ENCODE measurements at regions not wholly inside any gene's neighbourhood (a gene's known extent, or its start where the extent isn't known, plus 50 kb on each side); places are given as distances from the start of the nearest gene placed in this dataset.
A peak's percentile ranks its signal among the peaks of the same experiment; 100 is the strongest.
"Not testable (repeated sequence)": the region's sequence is repeated elsewhere in the genome, so short reads cannot be mapped to it uniquely, and the experiment has no call there.

DNA sequence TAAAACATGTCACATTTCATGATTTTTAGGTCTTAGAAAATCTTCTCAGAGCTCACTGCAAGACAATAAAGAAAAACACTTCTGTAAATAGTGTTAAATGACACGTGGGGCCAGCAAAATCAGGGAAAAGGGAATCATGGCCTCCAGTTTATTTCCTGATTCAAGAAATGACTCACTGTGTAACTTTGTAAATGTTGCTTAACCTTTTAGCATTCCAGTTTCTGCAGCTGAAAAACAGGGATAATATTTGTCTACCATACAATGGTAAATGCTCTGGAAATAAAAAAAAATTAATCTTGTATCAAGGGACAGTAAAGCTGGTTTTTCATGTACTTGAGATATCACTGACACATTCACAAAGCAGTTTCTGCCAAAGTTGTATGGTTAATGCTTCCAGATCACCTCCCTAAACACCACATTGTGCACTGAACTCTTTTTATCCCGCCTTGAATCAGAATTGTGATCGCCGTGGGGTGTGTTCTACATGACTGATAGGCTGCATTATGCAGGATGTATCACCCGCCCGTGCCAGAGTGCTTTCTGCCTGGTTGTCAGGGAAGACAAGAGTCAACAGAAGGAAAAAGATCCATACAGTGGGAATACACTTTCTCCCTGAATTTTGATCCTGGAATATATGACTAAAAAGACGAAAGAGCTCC is 238.8 kb downstream of the IKZF2 start:
- peak; percentile 42 for DNase-seq

DNA sequence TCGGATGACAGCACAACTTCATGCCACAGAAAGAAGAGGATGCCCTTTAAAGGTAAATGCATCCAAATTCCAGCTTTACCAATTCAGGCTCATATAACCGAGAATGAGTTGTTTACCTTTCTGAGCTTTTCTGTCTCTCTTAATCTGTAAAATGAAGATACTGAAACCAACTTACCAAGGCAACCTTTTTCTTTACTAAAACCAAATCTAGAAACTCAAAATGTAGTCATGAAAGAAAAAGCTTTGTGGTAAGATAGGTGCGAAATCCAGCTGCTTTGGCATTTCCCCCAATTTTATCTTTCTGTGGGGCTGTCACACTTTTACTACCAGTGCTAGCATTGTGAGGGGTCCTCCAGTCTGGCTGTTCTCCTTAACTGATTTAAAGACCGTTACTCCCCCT is 240.4 kb downstream of the IKZF2 start:
- DNase-seq = no peak

DNA sequence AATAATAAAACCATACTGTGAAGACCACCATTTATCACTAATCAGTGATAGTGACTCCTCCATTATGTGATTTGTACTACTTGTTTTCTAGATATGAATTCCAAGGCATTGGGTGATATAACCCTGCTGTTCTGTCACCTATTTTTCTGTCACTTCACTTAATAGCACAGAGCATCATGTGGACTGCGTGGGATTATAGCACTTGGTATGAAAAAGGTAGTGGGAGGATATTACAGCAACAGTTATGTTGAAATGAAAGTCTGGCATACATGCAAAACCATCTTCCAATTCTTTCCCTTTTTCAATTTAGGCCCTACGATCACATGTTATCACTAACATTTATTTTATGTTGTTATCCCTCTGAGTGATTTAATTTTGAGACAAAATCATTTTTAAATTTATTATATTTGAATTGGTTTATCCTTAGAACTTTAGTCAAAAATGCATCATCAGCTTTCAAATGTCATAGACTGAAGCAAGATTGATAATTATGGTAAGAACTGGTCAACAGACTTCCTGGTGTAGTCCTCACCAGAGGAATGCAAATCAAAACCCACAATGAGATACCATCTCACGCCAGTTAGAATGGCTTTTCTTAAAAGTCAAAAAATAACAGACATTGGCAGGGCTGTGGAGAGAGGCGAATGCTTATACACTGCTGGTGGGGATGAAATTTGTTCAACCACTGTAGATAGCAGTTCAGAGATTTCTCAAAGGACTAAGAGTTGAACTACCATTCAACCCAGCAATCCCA is 242.6 kb downstream of the IKZF2 start:
- DNase-seq = no peak

DNA sequence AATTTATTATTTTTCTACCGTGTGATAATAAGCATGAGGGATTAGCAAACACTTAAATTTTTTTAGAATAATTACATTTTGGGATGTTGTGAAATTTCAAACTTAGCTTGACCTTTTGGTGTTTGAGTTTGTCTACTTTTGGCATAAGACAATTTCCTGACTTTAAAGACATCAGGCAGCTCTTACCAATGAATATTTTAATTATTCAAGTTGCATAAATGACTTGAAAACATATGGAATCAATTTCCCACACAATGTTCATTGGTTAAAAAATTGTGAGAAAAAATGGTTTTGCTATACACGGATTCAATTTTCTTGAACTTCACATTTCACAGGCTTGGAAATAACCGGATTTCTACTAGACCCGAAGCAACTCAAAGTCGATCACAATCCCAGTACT is 243.4 kb downstream of the IKZF2 start:
- no peak for DNase-seq

DNA sequence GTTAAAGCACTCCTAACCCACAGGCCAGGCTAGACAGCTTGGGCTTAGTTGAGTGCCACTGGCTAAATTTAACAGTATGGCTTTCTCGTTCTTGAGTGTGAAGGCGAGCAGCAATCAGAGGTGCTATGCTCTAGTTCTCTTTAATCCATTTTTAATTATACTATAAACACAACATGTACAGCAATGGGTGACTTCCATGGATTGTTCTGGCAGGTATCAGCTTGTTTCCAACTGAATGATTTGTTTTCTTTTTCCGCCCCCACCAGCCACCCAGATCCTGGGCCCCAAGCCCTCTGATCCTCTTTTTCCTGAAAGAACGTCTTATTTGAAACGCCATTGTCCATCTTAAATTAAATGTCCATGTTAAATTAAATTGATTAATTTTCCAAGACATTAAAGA is 244.8 kb downstream of the IKZF2 start:
- no peak for DNase-seq

DNA sequence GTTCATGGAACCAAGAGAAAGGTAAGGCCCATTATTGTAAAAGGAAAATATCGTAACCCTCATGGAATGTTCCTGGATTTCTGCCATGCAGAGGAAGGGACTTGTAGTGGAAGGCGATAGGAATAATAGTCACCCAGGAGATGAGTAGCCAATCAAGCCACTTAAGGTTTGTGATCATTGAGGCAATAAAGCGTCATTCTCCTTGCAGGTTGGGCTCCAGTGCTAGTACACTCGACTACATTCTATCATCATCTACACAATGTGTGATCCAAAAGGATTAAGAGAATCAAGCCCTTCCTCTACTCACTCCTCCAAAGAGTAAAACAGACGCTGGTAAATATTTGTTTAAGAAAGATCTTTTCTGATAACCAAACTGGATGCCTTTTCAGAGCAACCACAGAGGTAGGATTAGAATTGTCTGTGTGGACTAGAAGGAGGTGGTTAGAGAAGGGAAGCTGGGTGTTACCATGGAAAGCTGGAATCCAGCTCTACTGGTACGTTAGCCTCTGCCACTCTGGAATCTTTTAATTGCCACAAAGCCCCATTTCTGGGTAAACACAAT is 245.7 kb downstream of the IKZF2 start:
- DNase-seq = no peak

DNA sequence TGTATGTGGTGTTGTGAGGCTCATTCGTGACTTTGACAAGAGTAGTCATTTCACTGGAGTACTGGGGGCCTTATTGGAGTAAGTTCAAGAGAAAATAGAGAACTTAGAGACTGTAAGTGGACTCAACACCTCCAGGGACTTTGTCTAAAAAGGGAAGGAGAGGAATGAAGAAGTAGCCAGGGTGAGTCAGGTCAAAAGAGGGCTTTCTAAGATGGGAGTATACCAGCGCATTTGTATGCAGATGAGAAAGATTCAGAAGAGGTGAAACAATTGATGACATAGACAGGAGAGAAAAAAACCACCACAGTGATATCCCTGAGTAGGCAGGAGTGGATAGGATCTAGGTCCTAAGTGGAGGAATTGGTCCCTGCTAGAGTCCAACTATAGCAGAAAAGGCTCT is 246.8 kb downstream of the IKZF2 start:
- no peak for DNase-seq

DNA sequence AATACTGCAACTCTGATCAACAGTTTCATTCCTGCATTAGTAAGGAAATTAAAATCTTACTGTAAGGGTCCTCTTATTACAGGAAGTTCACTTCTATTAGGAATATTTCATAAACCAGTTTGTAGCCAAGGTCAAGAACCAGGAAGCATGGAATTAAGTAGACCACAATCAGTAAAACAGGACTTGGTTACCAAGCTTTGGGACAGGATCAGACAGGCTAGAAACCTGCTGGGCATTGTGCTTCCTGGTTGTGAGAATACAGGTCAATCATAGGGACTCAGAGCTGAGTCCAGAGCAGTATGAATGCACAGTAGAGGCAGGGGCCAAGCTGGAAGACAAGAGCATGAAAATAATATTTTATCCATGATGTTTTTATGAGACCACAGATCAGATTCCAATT is 248.0 kb downstream of the IKZF2 start:
- DNase-seq = no peak

DNA sequence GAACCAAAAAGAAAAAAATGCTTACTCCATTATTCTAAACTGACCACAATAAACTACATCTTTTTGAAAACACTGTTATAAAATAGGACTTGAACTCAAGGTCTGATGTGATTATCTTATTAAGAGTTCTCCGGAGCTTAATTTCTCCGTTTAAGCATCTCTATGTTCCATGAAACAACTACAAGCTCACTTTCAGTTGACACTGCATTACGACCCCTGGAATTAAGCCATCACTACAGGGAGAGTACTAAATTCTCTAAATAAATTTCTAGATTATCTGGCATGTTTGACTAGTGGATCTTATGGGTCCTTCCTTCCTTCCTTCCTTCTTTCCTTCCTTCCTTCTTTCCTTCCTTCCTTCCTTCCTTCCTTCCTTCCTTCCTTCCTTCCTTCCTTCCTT is 249.0 kb downstream of the IKZF2 start:
- no peak for DNase-seq

DNA sequence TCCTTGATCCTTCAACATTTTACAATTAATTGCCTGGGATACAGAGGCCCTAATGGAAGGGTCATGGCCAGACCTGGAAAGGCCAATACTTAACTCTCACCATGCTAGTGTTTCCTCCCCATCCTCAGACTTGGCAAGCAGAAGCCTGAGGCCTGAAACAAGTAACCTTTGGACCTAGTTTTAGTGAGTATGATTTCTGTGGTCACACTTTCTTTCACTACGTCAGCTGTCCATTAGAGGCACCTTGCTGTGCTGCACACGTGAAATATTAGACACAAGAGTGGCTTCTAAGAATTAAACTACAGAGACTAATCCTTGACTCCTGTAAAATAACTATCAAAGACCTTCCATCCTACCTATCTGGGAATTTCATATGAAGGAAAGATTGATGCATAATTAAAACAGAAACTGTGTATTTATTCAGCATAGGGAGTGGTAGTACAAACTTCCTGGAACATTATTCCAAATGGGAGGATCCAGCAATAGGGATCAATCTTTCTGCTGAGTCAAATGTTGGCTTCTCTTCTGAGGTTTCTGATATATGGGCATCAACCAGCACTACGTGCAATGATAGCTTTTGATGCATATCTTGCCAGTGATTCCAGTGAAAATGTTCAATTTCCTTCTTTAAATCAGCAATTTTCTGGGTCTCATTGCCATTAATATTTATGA is 249.7 kb downstream of the IKZF2 start:
- DNase-seq = no peak

DNA sequence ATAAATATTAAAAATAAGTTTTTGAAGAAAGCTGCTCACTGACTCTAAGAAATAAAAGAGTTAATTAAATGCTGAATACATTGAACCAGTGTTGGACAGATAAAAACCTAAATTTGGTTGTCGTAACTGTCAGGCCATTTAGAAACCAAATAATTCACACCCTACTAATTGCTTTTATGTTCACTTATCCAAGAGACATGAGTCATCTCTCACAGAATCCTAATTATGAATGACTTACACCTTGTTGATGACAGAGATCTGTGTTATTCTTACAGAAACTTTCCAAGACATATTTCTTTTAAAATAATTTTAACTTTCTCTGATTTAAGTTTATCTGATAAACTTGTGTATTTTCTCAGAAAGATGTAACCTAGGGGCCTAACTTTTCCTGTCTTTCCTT is 250.7 kb downstream of the IKZF2 start:
- DNase-seq = no peak

DNA sequence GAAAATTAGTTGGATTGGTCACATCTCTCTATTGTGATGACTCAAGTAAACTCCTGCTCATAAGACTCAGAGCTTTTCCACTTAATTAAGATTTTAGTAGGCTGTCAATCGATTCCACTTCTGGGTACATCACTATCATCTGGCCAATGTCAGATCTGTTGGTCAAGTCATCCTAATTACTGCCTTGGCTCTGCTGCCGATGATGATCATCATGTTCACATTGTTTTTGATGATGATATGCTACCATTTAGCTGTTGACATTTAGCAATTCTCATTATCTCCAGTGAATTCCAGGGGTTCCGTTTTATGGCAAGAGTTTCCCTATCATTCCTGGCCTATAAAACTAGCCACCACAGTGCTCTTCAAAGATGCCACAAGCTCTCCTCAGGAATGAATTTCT is 253.4 kb downstream of the IKZF2 start:
- DNase-seq = no peak

DNA sequence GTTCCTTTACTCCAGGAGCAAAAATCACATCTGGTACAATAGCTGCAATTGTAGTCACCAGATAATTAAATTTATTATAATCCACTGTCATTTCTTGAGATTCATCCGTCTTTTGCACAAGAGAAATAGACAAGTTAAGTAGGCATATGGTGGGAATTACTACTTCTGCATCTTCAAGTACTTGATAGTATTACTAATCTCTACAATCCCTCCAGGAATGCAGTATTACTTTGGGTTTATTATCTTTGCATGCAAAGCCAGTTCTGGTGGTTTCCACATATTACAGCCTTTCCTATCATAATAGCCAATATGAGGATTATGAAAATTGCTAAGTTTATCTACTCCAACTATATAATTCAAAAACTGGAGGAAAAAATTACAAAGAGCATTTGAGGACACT is 254.1 kb downstream of the IKZF2 start:
- no peak for DNase-seq

DNA sequence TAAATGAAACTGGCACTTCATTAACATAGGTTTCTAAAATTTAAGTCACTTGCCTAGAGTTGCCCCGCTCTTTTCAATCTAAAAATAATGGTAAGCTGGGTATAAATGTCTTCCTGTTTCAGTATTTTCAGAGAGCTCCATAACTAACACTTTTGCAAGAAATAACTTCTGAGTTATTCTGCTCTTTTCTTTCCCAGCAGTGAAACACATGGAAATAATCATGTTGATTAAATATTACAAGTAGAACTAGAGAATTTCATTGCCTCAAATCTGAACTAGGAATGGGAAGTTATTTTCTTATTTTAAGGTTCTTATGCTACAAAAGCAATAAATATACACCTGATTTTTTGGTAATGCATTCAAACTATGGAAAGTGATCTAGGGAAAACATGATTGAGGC is 257.4 kb downstream of the IKZF2 start:
- no peak for DNase-seq

DNA sequence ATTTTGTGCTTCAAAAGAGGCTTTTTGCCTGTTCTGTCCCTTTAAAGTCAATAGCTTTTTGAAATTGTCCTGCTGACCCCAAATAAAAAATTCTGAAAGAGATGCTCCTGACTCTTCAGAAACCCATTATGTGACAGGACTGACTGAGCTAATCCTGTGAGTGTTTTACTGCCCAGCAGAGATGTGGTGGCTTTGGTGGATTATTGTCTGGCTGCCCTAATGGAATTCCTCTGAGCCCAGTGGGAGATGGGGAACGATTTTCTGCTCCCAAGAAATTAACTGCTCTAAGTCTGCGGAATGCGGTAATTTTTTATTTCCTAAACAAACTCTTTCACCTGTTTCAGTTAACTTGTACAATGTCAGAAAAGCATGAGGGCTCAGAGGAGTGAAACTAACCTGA is 258.2 kb downstream of the IKZF2 start:
- no peak for DNase-seq

DNA sequence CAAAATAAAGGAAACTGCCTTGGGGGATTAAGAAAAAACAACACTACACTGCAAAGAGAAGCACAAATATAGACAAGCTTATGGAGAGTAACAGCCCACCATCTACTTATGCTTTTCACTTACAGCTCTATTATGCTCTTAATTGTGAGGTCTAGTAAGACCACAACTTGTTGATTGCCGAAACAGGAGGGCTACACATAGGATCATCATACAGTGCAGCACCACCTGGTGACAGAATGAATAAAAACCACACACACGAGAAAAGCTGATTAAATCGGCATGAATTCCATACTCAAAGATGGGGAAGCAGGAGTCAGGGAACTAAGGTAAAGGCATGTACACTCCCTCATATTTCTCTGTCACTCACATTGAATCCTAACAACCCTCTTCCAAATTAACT is 259.2 kb downstream of the IKZF2 start:
- DNase-seq = peak; percentile 53

DNA sequence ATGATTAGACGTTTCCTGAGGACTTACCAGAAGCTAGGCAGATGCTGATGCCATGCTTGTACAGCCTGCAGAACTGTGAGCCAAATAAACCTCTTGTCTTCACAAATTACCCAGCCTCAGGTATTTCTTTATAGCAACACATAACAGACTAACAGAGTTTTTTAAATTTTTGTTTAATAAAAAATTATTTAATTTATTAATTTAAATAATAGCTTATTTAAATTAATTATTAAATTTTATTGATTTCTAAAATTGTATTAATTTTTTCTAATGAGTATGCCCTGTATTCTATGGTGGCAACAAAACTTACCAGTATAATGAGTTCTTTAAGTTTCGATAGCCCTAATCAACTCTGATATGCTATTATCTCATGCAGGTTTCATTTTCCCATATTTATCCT is 259.8 kb downstream of the IKZF2 start:
- no peak for DNase-seq

DNA sequence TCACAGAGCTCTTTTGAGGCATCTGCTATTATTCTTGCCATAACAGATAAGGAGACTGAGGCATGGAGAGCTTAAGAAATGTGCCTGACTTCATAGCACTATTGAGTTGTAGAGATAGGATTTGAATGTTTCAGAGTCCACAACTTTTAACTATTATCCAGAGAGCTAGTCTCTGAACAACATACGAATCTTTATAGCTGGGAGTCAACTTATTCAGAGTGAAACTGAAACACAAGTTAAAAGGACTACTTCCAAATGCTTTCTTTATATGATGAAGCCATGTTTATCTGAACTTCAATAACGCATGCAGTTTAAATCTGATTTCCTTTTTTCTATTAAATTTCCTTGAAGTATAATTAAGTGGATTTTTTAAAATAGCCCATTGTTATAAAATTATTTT is 268.8 kb downstream of the IKZF2 start:
- DNase-seq = no peak

DNA sequence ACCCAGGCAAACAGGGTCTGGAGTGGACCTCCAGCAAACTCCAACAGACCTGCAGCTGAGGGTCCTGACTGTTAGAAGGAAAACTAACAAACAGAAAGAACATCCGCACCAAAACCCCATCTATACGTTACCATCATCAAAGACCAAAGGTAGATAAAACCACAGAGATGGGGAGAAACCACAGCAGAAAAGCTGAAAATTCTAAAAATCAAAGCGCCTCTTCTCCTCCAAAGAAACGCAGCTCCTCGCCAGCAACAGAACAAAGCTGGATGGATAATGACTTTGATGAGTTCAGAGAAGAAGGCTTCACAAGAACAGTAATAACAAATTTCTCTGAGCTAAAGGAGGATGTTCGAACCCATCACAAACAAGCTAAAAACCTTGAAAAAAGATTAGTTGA is 274.9 kb downstream of the IKZF2 start:
- DNase-seq = not testable (repeated sequence)

DNA sequence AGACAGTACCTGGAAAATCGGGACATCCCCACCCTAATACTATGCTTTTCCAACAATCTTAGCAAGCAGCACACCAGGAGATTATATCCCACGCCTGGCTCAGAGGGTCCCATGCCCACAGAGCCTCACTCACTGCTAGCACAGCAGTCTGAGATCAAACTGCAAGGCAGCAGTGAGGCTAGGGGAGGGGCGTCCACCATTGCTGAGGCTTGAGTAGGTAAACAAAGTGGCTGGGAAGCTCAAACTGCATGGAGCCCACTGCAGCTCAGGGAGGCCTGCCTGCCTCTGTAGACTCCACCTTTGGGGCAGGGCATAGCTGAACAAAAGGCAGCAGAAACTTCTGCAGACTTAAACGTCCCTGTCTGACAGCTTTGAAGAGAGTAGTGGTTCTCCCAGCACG is 275.5 kb downstream of the IKZF2 start:
- not testable (repeated sequence) for DNase-seq

DNA sequence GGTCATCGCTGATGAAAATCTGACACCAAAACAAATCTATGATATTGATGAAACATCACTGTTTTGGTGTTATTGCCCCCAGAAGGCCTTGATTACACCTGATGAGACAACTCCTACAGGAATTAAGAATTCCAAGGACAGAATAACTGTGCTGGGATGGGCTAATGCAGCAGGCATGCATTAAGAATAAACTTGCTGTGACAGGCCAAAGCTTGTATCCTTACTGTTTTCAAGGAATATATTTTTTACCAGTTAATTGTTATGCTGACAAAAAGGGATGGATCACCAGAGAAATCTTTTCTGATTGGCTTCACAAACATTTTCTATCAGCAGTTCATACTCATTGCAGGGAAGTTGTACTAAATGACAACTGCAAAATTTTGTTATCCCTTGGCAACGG is 278.2 kb downstream of the IKZF2 start:
- DNase-seq = no peak

DNA sequence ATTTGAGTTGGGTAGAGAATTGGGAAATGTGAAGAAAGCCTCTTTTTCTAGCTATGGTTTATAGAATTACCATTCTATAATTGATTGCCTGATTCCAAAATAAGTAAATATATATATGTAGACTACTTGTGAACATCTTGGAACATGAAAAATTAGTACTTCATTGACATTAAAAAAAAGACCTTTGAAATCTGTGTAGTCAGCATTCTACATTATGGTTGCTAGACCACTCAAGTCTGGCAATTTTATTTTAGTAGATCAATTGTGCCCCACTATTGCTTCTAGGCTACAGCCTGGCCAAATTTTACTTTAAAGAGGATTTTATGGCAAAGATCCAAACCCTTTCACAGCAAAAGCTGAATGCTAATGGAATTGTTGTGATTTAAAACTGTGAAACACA is 279.8 kb downstream of the IKZF2 start:
- no peak for DNase-seq

DNA sequence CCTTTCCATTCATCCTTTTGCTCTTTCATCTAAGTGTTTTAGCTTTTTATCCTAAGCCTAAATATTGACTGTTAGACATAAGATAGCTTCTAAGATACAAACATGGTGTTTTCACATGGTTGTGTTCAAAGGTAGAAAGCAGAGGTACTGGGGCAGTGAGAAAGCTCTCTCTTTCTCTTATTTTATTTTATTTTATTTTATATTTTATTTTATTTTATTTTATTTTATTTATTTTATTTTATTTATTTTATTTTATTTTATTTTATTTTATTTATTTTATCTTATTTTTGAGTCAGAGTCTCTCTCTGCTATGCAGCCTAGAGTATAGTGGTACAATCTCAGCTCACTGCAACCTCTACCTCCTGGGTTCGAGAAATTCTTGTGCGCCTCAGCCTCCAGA is 287.2 kb downstream of the IKZF2 start:
- no peak for DNase-seq

DNA sequence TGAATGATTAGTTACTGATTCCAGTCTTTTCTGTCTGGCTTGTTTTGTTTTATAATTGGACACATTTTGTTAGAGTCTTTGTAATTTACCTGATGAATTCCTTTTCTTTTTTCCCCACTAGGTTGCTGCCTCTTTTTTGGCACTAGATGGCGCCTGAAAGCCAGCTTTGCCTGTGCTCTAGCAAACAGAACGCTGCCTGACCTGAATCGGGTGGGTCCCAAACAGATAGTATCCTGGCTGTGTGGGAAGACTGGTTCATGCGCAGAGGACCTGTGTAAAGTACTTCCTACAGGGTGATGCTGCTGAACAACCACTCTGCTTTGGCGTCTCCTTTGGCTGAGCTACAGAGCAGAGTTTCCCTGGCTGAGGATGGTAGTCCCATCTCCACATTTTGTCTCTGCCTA is 288.2 kb downstream of the IKZF2 start:
- peak; percentile 12 for DNase-seq

Data from kidney glomerular epithelial cell (primary cell).